Liver (tissue), 8 donors: ENCODE measurements at regions not wholly inside any gene's neighbourhood (a gene's known extent, or its start where the extent isn't known, plus 50 kb on each side); places are given as distances from the start of the nearest gene placed in this dataset.

Source experiments
- DNase-seq: peaks from one replicate; pipeline ENCODE4 v3.0.0-alpha.2; 2017; ENCODE audit warnings: low spot score
- H3K27ac ChIP-seq, 2 donors: one replicate each; pipeline ENCODE4 v1.7.0; 2013; ENCODE audit warnings: inconsistent platforms in 2 of 2, low read length in 2 of 2, control low read depth in 1 of 2, low read depth in 1 of 2, mild to moderate bottlenecking in 1 of 2
- H3K27me3 ChIP-seq, 4 donors: one replicate each; pipeline versions ENCODE4 v1.6.1 to v1.7.0; 2013; ENCODE audit warnings: low read length in 3 of 4, inconsistent platforms in 1 of 4, mild to moderate bottlenecking in 1 of 4, moderate library complexity in 1 of 4; ENCODE audit not compliant: control insufficient read depth in 4 of 4, insufficient read depth in 4 of 4
- H3K36me3 ChIP-seq, 4 donors: one replicate each; pipeline versions ENCODE4 v1.6.1 to v1.7.0; 2013; ENCODE audit warnings: low read length in 3 of 4, mild to moderate bottlenecking in 3 of 4, low read depth in 1 of 4, moderate library complexity in 1 of 4; ENCODE audit not compliant: control insufficient read depth in 4 of 4, insufficient read depth in 3 of 4
- H3K4me1 ChIP-seq, 4 donors: one replicate each; pipeline versions ENCODE4 v1.6.1 to v1.7.0; 2013; ENCODE audit warnings: low read length in 3 of 4, mild to moderate bottlenecking in 3 of 4, moderate library complexity in 1 of 4; ENCODE audit not compliant: control insufficient read depth in 4 of 4, insufficient read depth in 4 of 4
- H3K4me3 ChIP-seq, 3 donors: one replicate each; pipeline versions ENCODE4 v1.6.1 to v1.7.0; 2013; ENCODE audit warnings: low read length in 3 of 3, control low read depth in 1 of 3, low read depth in 1 of 3, mild to moderate bottlenecking in 1 of 3
- H3K9ac ChIP-seq, 2 donors: one replicate each; pipeline ENCODE4 v1.7.0; 2013; ENCODE audit warnings: low read length in 2 of 2, mild to moderate bottlenecking in 2 of 2, moderate library complexity in 2 of 2, control low read depth in 1 of 2, low read depth in 1 of 2
- H3K9me3 ChIP-seq, 4 donors: one replicate each; pipeline versions ENCODE4 v1.6.1 to v1.7.0; 2013; ENCODE audit warnings: low read length in 3 of 4; ENCODE audit not compliant: control insufficient read depth in 4 of 4
- EGR1 ChIP-seq, 2 donors: IDR thresholded peaks; 2 replicates each; pipeline ENCODE4 v1.6.1; 2016 to 2018; ENCODE audit warnings: antibody characterized with exemption in 2 of 2, low read depth in 2 of 2
- FOXA1 ChIP-seq: IDR thresholded peaks from 2 replicates; pipeline ENCODE4 v1.6.1; 2016; ENCODE audit warnings: antibody characterized with exemption
- FOXA2 ChIP-seq: IDR thresholded peaks from 2 replicates; pipeline ENCODE4 v1.6.1; 2016; ENCODE audit warnings: antibody characterized with exemption
- GABPA ChIP-seq, 2 donors: IDR thresholded peaks in 1 of 2; conservative IDR thresholded peaks in 1 of 2; 2 replicates each; pipeline ENCODE4 v1.6.1; 2016; ENCODE audit warnings: antibody characterized with exemption in 2 of 2, mild to moderate bottlenecking in 1 of 2, moderate library complexity in 1 of 2
- HNF4A ChIP-seq, 2 donors: conservative IDR thresholded peaks; 2 replicates each; pipeline ENCODE4 v1.6.1; 2016; ENCODE audit warnings: antibody characterized with exemption in 2 of 2, mild to moderate bottlenecking in 2 of 2
- HNF4G ChIP-seq: IDR thresholded peaks from 2 replicates; pipeline ENCODE4 v1.6.1; 2016; ENCODE audit warnings: antibody characterized with exemption
- JUND ChIP-seq, 2 donors: IDR thresholded peaks; 2 replicates each; pipeline ENCODE4 v1.6.1; 2016; ENCODE audit warnings: antibody characterized with exemption in 2 of 2
- NR2F2 ChIP-seq: IDR thresholded peaks from 2 replicates; pipeline ENCODE4 v1.6.1; 2016; ENCODE audit warnings: antibody characterized with exemption
- RXRA ChIP-seq, 2 donors: IDR thresholded peaks; 2 replicates each; pipeline ENCODE4 v1.6.1; 2017 to 2018; ENCODE audit warnings: antibody characterized with exemption in 2 of 2, mild to moderate bottlenecking in 1 of 2
- TAF1 ChIP-seq: conservative IDR thresholded peaks from 2 replicates; pipeline ENCODE4 v1.6.1; 2016; ENCODE audit warnings: antibody characterized with exemption, mild to moderate bottlenecking
- YY1 ChIP-seq: IDR thresholded peaks from 2 replicates; pipeline ENCODE4 v1.6.1; 2016; ENCODE audit warnings: antibody characterized with exemption, mild to moderate bottlenecking
- WGBS: extraction: QIAGEN DNeasy Blood & Tissue Kit; methylation state at CpG from one replicate; pipeline ENCODE4 v1.1.7; 2013; 5-methylcytosine and 5-hydroxymethylcytosine counted together
- TF ChIP-seq, protein P1 (sequence below): IDR thresholded peaks from 2 replicates; pipeline ENCODE4 v1.6.1; 2016; ENCODE audit warnings: antibody characterized with exemption
- TF ChIP-seq, protein P2 (sequence below): IDR thresholded peaks from 2 replicates; pipeline ENCODE4 v1.6.1; 2016; ENCODE audit warnings: antibody characterized with exemption
- TF ChIP-seq, protein P3 (sequence below): IDR thresholded peaks from 2 replicates; pipeline ENCODE4 v1.6.1; 2016; ENCODE audit warnings: antibody characterized with exemption, mild to moderate bottlenecking
- TF ChIP-seq, protein P4 (sequence below): fragments of 150-350 bp; IDR thresholded peaks from 2 replicates; pipeline ENCODE4 v1.5.1; 2017; ENCODE audit warnings: improper control_type of control experiment, low read depth, low read length; ENCODE audit not compliant: missing input control
- donor health status: healthy.
- donor health status: healthy.
- donor health status: healthy.
- donor health status: healthy.
- donor health status: healthy.

DNA sequence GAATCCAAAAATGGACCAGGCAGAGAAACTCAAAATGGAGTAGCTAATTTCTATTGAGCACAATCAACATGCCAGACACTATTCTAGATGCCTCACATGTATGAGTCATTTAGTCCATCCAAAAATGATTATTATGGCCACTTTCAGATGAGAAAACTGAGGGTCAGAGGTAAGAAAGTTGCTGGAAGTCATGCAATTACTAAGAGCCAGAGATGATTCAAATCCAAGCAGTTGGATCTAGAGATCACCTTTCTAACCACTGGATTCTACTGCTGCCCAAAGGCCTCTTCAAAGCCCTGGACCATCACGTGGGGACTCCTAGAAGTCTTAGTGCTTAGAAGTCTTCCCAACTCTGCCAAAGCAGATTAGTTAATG, 51.8 kb upstream of the HMHB1 start (continued):
- TF ChIP-seq FOXA1: no peak
- no peak for TF ChIP-seq GABPA (IDR thresholded peaks at IDR 0.05 in 1 of 2, conservative IDR thresholded peaks at IDR 0.05 in 1 of 2)
- no peak for TF ChIP-seq TAF1
- TF ChIP-seq YY1: no peak
- TF ChIP-seq, protein P1, sequence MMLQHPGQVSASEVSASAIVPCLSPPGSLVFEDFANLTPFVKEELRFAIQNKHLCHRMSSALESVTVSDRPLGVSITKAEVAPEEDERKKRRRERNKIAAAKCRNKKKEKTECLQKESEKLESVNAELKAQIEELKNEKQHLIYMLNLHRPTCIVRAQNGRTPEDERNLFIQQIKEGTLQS: no peak

DNA sequence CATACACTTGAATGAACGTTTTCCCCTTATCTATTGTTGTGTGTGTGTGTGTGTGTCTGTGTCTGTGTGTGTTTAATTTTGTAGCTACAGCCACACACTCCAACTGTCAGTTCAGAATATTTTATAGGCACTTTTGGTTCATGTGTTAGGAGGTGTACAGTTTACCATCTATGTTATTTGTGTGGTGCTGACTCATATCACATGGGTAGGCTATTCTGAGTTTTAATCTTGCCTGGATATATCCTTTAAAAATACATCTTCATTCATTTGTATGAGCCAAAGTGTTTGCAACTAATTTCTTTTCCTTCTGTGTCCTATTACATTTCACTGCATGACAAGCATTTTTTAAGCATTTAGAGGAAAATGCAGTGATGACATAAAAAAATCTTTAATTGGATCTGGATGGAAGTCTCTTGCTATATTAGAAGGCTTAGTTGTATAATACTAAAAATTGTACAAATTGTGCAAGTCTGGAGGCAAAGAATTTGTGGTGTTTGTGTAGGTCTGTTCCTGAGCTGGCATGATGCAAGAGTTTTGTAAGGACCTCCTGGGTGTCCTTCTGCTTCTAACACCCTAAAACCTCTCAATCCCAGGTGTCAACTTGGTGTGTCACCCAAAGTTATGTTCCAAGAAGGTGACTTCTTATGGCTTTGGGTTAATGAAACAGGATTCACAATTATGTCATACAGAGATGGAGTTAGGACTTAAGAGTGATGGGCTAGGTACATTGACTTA, 52.4 kb upstream of the HMHB1 start:
- TF ChIP-seq TAF1: no peak
- TF ChIP-seq, protein P1: no peak

DNA sequence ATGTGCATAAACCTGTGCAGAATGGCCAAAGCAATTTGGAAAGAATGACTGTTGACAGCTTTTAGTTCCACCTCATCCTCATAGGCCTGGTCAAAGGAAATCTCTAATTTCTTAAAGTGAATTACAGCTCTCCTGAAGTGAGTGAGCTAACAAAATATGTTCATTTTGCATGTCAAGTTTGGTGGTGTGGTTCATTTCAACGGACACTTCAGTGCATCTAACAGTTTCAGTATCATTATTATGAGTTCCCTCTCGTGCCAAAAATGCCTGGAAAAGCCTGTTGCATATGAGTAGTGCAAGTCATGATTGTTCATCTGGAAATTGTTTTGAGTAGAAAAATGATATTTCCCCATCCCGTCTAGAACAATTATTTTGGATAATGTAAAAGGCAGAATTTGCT, 53.2 kb upstream of the HMHB1 start:
- TF ChIP-seq NR2F2: no peak
- TF ChIP-seq, protein P2, sequence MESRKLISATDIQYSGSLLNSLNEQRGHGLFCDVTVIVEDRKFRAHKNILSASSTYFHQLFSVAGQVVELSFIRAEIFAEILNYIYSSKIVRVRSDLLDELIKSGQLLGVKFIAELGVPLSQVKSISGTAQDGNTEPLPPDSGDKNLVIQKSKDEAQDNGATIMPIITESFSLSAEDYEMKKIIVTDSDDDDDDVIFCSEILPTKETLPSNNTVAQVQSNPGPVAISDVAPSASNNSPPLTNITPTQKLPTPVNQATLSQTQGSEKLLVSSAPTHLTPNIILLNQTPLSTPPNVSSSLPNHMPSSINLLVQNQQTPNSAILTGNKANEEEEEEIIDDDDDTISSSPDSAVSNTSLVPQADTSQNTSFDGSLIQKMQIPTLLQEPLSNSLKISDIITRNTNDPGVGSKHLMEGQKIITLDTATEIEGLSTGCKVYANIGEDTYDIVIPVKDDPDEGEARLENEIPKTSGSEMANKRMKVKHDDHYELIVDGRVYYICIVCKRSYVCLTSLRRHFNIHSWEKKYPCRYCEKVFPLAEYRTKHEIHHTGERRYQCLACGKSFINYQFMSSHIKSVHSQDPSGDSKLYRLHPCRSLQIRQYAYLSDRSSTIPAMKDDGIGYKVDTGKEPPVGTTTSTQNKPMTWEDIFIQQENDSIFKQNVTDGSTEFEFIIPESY: no peak
- TF ChIP-seq HNF4G: no peak
- no peak for TF ChIP-seq TAF1
- no peak for TF ChIP-seq FOXA1
- no peak for TF ChIP-seq HNF4A (conservative IDR thresholded peaks at IDR 0.05)
- TF ChIP-seq JUND (IDR thresholded peaks at IDR 0.05): no peak
- no peak for TF ChIP-seq FOXA2
- TF ChIP-seq, protein P3, sequence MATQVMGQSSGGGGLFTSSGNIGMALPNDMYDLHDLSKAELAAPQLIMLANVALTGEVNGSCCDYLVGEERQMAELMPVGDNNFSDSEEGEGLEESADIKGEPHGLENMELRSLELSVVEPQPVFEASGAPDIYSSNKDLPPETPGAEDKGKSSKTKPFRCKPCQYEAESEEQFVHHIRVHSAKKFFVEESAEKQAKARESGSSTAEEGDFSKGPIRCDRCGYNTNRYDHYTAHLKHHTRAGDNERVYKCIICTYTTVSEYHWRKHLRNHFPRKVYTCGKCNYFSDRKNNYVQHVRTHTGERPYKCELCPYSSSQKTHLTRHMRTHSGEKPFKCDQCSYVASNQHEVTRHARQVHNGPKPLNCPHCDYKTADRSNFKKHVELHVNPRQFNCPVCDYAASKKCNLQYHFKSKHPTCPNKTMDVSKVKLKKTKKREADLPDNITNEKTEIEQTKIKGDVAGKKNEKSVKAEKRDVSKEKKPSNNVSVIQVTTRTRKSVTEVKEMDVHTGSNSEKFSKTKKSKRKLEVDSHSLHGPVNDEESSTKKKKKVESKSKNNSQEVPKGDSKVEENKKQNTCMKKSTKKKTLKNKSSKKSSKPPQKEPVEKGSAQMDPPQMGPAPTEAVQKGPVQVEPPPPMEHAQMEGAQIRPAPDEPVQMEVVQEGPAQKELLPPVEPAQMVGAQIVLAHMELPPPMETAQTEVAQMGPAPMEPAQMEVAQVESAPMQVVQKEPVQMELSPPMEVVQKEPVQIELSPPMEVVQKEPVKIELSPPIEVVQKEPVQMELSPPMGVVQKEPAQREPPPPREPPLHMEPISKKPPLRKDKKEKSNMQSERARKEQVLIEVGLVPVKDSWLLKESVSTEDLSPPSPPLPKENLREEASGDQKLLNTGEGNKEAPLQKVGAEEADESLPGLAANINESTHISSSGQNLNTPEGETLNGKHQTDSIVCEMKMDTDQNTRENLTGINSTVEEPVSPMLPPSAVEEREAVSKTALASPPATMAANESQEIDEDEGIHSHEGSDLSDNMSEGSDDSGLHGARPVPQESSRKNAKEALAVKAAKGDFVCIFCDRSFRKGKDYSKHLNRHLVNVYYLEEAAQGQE: no peak
- no peak for TF ChIP-seq GABPA (IDR thresholded peaks at IDR 0.05 in 1 of 2, conservative IDR thresholded peaks at IDR 0.05 in 1 of 2)
- no peak for TF ChIP-seq RXRA (IDR thresholded peaks at IDR 0.05)
- TF ChIP-seq EGR1 (IDR thresholded peaks at IDR 0.05; ENCODE audit: low read depth in 2 of 2): no peak
- TF ChIP-seq, protein P4, sequence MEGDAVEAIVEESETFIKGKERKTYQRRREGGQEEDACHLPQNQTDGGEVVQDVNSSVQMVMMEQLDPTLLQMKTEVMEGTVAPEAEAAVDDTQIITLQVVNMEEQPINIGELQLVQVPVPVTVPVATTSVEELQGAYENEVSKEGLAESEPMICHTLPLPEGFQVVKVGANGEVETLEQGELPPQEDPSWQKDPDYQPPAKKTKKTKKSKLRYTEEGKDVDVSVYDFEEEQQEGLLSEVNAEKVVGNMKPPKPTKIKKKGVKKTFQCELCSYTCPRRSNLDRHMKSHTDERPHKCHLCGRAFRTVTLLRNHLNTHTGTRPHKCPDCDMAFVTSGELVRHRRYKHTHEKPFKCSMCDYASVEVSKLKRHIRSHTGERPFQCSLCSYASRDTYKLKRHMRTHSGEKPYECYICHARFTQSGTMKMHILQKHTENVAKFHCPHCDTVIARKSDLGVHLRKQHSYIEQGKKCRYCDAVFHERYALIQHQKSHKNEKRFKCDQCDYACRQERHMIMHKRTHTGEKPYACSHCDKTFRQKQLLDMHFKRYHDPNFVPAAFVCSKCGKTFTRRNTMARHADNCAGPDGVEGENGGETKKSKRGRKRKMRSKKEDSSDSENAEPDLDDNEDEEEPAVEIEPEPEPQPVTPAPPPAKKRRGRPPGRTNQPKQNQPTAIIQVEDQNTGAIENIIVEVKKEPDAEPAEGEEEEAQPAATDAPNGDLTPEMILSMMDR: no peak
- WGBS: 79% methylated on average over 3 of the region's 3 CpGs
- Histone ChIP-seq H3K9ac (no peak overlapping the region), H3K4me3 (no peak overlapping the region), H3K9me3 (peaks cover 0 to 2% (median 0%) of the 10 kb centered on the region in 4 donors), H3K27me3 (no peaks in the 10 kb centered on the region), H3K36me3 (no peaks in the 10 kb centered on the region), H3K27ac (no peak overlapping the region), H3K4me1 (no peaks in the 10 kb centered on the region)
- no peak for DNase-seq

More for the DNA sequence above, 52.4 kb upstream of the HMHB1 start:
- Histone ChIP-seq H3K36me3 (no peaks in the 10 kb centered on the region), H3K4me1 (no peaks in the 10 kb centered on the region), H3K9ac (no peak overlapping the region), H3K4me3 (no peak overlapping the region), H3K27ac (no peak overlapping the region), H3K9me3 (peaks cover 0 to 2% (median 0%) of the 10 kb centered on the region in 4 donors), H3K27me3 (no peaks in the 10 kb centered on the region)
- 31% methylated on average over 1 of the region's 1 CpG for WGBS
- no peak for DNase-seq
